GM12878 (cell line): ENCODE measurements at regions not wholly inside any gene's neighbourhood (a gene's known extent, or its start where the extent isn't known, plus 50 kb on each side); places are given as distances from the start of the nearest gene placed in this dataset.
A peak's percentile ranks its signal among the peaks of the same experiment; 100 is the strongest.

Experiments used
- ATAC-seq: fragments of 200-7000 bp; cut with Tn5 transposase; 3 replicates; pipeline ENCODE4 v1.9.1; 2020; ENCODE audit warnings: mild to moderate bottlenecking, moderate library complexity
- BruUV-seq: library from RNA; stranded (reverse); fragments of 400-500 nt; replicated peaks from 2 replicates; lab custom pipeline; 2021; lab: Mats Ljungman, UMichigan
- CTCF ChIA-PET: fragments of 300-600 bp; sonication (Branson Sonifier 250); formaldehyde crosslinking; extraction: SDS; loops from one replicate; lab custom pipeline; 2021; ENCODE audit warnings: inconsistent platforms; lab: Yijun Ruan, JAX
- POLR2A ChIA-PET: fragments of 350-600 bp; formaldehyde crosslinking; extraction: SDS; loops from one replicate; lab custom pipeline; 2021; ENCODE audit warnings: inconsistent platforms; lab: Charles Lee
- RAD21 ChIA-PET: fragments of 300-600 bp; sonication (Branson Sonifier 250); formaldehyde crosslinking; loops from one replicate; lab custom pipeline; 2023; ENCODE audit warnings: antibody characterized with exemption; ENCODE audit not compliant: unreplicated experiment; lab: Charles Lee
- SMC1A ChIA-PET: fragments of 300-600 bp; sonication (Branson Sonifier 250); formaldehyde crosslinking; loops from one replicate; lab custom pipeline; 2023; ENCODE audit not compliant: unreplicated experiment, uncharacterized antibody; lab: Charles Lee
- DNase-seq: peaks from one replicate; pipeline ENCODE4 v3.0.0-alpha.2; 2011; ENCODE audit warnings: low read depth, low spot score
- FAIRE-seq: peaks from 3 replicates; lab custom pipeline; 2011; peaks lifted over from hg19 to GRCh38; lab: Jason Lieb, UNC
- H2AFZ ChIP-seq: 2 replicates; pipeline ENCODE4 v1.6.0; 2011; ENCODE audit warnings: low read depth, low read length, control low read depth; ENCODE audit not compliant: control insufficient read depth
- H3K27ac ChIP-seq: 2 replicates; pipeline ENCODE4 v1.5.1; 2011; ENCODE audit warnings: control low read depth; ENCODE audit not compliant: control insufficient read depth, insufficient read depth
- H3K27me3 ChIP-seq, 2 experiments: replicated peaks in 1 of 2; 2 replicates each; pipeline versions ENCODE4 v1.6.0 to v1.6.1; 2011; ENCODE audit warnings: low read length in 1 of 2; ENCODE audit not compliant: control insufficient read depth in 2 of 2, insufficient read depth in 2 of 2
- H3K36me3 ChIP-seq, 2 experiments: 2 replicates each; pipeline ENCODE4 v1.5.1; 2011; ENCODE audit warnings: low read length in 1 of 2; ENCODE audit not compliant: control insufficient read depth in 2 of 2, insufficient read depth in 2 of 2
- H3K4me1 ChIP-seq: 2 replicates; pipeline ENCODE4 v1.6.1; 2011; ENCODE audit warnings: mild to moderate bottlenecking, low read length, moderate library complexity, mixed read lengths; ENCODE audit not compliant: control insufficient read depth, insufficient read depth
- H3K4me2 ChIP-seq: 2 replicates; pipeline ENCODE4 v1.6.0; 2011; ENCODE audit warnings: control low read depth; ENCODE audit not compliant: control insufficient read depth, insufficient read depth
- H3K4me3 ChIP-seq: fragments of 200-600 bp; sonication (generic); 2 replicates; pipeline ENCODE4 v1.5.1; 2016
- H3K79me2 ChIP-seq: 2 replicates; pipeline ENCODE4 v1.6.0; 2011; ENCODE audit warnings: low read length; ENCODE audit not compliant: control insufficient read depth, insufficient read depth
- H3K9ac ChIP-seq: 2 replicates; pipeline ENCODE4 v1.8.0; 2011; ENCODE audit warnings: low read length, control low read depth, mixed read lengths; ENCODE audit not compliant: control insufficient read depth, insufficient read depth
- H3K9me3 ChIP-seq: replicated peaks from 3 replicates; pipeline ENCODE4 v1.5.1; 2011; ENCODE audit warnings: mild to moderate bottlenecking, low read length; ENCODE audit not compliant: control insufficient read depth, insufficient read depth
- H4K20me1 ChIP-seq: 2 replicates; pipeline ENCODE4 v1.6.0; 2011; ENCODE audit not compliant: control insufficient read depth, insufficient read depth
- ASH2L ChIP-seq: fragments of 300-600, 200-600 bp; sonication (generic); IDR thresholded peaks from 2 replicates; pipeline ENCODE4 v1.6.1; 2017; ENCODE audit warnings: low read depth, mild to moderate bottlenecking, borderline replicate concordance
- BCL3 ChIP-seq: IDR thresholded peaks from 2 replicates; pipeline ENCODE4 v1.6.1; 2011; ENCODE audit warnings: borderline replicate concordance, low read depth, mild to moderate bottlenecking, moderate library complexity, low read length; ENCODE audit not compliant: insufficient read depth, poor library complexity, severe bottlenecking
- CTCF ChIP-seq, 3 experiments: IDR thresholded peaks in 2 of 3; conservative IDR thresholded peaks in 1 of 3; 2 replicates each; pipeline ENCODE4 v1.5.1; 2011; ENCODE audit warnings: low read depth in 3 of 3, low read length in 3 of 3, mild to moderate bottlenecking in 3 of 3, control low read depth in 2 of 3, moderate library complexity in 2 of 3, inconsistent platforms in 1 of 3, mixed read lengths in 1 of 3; ENCODE audit not compliant: control insufficient read depth in 2 of 3, insufficient read depth in 1 of 3; ENCODE audit errors: extremely low read depth in 1 of 3
- DPF2 ChIP-seq: fragments of 450-650 bp; IDR thresholded peaks from 2 replicates; pipeline ENCODE4 v1.6.1; 2017; ENCODE audit warnings: mild to moderate bottlenecking
- WGBS: methylation state at CpG from one replicate; pipeline ENCODE4 v1.1.6; 2016; ENCODE audit warnings: low lambda C conversion rate; ENCODE audit not compliant: insufficient replicate concordance, insufficient coverage; ENCODE audit errors: missing lambda C conversion rate; 5-methylcytosine and 5-hydroxymethylcytosine counted together
- in situ Hi-C: fragments of 300-500 bp; cut with MboI; formaldehyde crosslinking; loops from 9 replicates; pipeline ENCODE4 v1.14.3; 2018; ENCODE audit warnings: mixed read lengths
- intact Hi-C: fragments of 100-400 bp; cut with micrococcal nuclease; formaldehyde crosslinking; loops from one replicate; pipeline ENCODE4 v1.14.2; 2022; ENCODE audit not compliant: unreplicated experiment

- no peak for FAIRE-seq
- no peaks in the 10 kb centered on the region; the same call in 1 of the 2 replicates for H4K20me1 ChIP-seq
- RAD21 ChIA-PET, result no interaction called here
- WGBS, result 45% methylated on average over 27 of the region's 32 CpGs
- TF ChIP-seq CTCF (IDR thresholded peaks at IDR 0.05 in 2 of 3, conservative IDR thresholded peaks at IDR 0.05 in 1 of 3; ENCODE audit: control insufficient read depth in 2 of 3, extremely low read depth in 1 of 3, insufficient read depth in 1 of 3, low read depth in 3 of 3, low read length in 3 of 3) (peak in 2 of 3 experiments; percentile 10 to 18; a peak in 2 of 6 replicates), BCL3 (no peak), ASH2L (no peak), DPF2 (no peak)
- in situ Hi-C loops (no loop called here), intact Hi-C loops (no loop called here)
- H3K36me3 ChIP-seq, result no peaks in the 10 kb centered on the region
- H3K27me3 ChIP-seq, result peaks cover 5 to 7% of the 10 kb centered on the region in 2 experiments
- H2AFZ ChIP-seq, result peak overlapping the region; percentile 20
- no peaks in the 10 kb centered on the region for H3K79me2 ChIP-seq
- H3K27ac ChIP-seq, result no peak overlapping the region
- SMC1A ChIA-PET, result no interaction called here
- no TSS peak for BruUV-seq
- H3K9ac ChIP-seq, result peak overlapping the region; percentile 2; the same call in 1 of the 2 replicates
- peak; percentile 78 for ATAC-seq
- no peaks in the 10 kb centered on the region for H3K4me1 ChIP-seq
- H3K4me2 ChIP-seq, result peak overlapping the region; percentile 66; the same call in 1 of the 2 replicates
- CTCF ChIA-PET, result interaction anchor here (0.7 kb wide), 1 partner anchor 868 kb away, joined by 3 read pairs; no protein-coding TSS in a partner anchor
- DNase-seq, result no peak
- H3K4me3 ChIP-seq, result peak overlapping the region; percentile 51
- no peaks in the 10 kb centered on the region for H3K9me3 ChIP-seq
- POLR2A ChIA-PET, result no interaction called here
Observed at GRCh38 chr12:30823156-30823699, 68.5 kb upstream of the CAPRIN2 start.
